ENCODE measurements at regions not wholly inside any gene's neighbourhood (a gene's known extent, or its start where the extent isn't known, plus 50 kb on each side); places are given as distances from the start of the nearest gene placed in this dataset.
"Not testable (repeated sequence)": the region's sequence is repeated elsewhere in the genome, so short reads cannot be mapped to it uniquely, and the experiment has no call there.

DNA sequence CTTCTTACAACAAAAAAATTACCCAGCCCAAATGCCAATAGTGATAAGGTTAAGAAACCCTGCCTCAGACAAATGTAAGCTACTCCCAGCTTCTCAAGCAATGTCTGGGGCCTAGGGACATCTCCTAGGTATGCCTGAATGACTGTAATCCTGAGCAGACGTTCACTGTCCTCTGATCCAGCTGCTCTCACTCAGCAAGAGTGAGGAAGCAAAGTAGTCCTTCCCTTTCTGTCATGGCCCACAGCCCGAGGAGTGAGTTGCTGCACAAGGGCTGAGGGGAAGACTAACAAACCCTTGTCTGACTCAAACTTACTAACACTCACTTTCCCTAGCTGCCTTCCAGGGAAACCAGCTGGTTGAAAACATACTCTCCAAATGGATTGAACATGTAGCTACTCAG is 124.9 kb upstream of the TNFSF4 start:
- intact Hi-C loops (cut with micrococcal nuclease): no loop called here
- DNase-seq (peak; percentile 40), ATAC-seq (peak; percentile 88)

DNA sequence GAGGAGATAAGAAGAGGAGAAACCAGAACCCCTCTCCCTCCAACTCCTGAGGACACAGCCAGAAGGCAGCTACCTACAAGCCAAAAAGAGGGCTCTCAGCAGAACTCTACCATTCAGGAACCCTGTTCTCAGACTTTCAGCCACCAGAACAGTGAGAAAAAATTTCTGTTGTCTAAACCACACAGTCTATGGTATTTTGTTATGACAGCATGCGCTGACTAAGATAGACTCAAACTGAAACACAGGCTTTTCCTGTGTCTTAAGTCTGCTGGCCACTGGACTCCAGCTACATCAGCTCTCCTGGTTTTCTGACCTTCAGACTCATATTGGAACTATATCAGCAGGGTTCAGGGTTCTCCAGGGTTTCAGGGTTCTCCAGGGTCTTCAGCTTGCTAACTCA is 126.5 kb upstream of the TNFSF4 start:
- ATAC-seq (no peak), DNase-seq (no peak)
- intact Hi-C loops (cut with micrococcal nuclease): no loop called here

- ATAC-seq (no peak), DNase-seq (no peak)
- intact Hi-C loops (cut with micrococcal nuclease): no loop called here
Measured at GRCh38 chr1:173337126-173337525, 130.0 kb upstream of the TNFSF4 start.

DNA sequence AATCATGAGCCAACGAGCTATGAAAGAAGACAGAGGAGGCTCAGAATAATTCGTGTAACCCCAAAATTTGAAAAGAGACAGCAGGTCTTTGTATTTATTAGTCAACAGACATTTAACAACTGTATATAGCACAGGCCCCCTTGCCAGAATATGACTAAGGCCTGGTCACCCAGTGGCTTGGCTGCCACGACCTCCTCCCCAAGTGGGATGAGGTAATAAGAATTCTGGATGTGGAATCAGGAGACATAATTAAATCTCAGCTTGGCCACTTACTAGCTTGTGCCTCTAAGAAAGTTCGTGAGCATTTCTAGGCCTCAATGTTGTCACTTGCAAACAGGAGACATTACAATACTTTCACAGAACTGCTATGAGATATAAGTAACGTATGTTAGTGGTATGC is 134.2 kb upstream of the TNFSF4 start:
- intact Hi-C loops (cut with micrococcal nuclease): no loop called here
- ATAC-seq: peak; percentile 92
- peak; percentile 37 for DNase-seq

- intact Hi-C loops (cut with micrococcal nuclease): no loop called here
- ATAC-seq (no peak), DNase-seq (no peak)
Measured at GRCh38 chr1:173341971-173342370, 134.8 kb upstream of the TNFSF4 start.

DNA sequence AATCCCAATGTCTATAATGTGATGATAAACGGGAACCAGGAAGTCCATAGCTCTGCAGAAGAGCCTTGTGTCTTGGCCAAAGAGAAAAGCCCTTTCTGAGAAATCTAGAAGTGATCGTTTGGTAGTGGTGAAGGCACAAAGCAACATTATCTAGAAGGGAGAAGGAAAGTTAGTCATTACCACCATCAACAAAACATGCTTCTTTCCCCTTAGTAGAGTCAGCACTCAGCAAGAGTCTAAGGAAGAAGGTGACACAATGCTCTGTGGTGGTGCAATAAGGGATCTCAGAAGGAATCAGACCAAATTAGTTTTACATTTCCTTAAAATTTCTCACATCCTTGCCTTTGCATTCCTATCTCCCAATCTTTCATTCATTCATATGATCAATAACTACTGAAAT is 134.4 kb upstream of the PRDX6 start:
- intact Hi-C loops (cut with micrococcal nuclease): no loop called here
- DNase-seq (no peak), ATAC-seq (no peak)

DNA sequence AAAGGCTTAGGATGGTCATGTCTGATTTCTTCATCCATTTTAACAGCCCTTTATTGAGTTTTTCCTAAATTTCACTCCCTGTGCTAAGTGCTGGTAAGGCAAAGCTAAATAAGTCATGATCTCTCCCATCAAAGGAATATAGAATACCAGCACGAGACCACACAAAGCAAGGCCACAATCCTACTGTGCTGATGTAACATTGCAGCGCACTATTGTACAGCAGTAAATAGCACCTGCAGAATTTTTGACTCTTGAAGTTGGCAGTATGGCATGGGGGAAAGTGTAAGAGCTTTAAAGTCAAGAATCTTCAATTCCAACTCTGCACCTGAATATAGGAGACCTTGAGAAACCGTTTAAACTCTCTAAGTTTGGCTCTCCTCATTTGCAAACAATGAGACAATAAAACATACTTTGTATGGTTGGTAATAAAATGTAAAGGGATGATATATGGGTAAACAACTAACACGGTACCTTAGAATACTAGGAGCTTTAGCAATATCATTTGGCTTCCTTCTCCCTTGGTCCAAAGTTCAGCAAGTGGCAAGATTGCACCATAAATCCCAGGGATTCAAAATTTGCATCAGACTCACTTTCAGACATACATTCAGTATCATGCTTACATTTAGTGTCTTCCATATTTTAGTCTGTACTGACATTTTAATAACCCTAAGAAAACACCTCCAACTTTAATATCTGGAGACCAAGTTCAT is 132.9 kb upstream of the PRDX6 start:
- ATAC-seq (no peak), DNase-seq (no peak)
- intact Hi-C loops (cut with micrococcal nuclease): no loop called here

- no peak for ATAC-seq
- DNase-seq: no peak
- intact Hi-C loops (cut with micrococcal nuclease): no loop called here
Measured at GRCh38 chr1:173347282-173347818, 129.8 kb upstream of the PRDX6 start.

- ATAC-seq; DNase-seq; intact Hi-C loops (cut with micrococcal nuclease): not testable (repeated sequence)
Measured at GRCh38 chr1:173352635-173353034, 124.5 kb upstream of the PRDX6 start.

GRCh38 chr1:173353350-173353749 is 123.8 kb upstream of the PRDX6 start:
- DNase-seq (no peak), ATAC-seq (no peak)
- intact Hi-C loops (cut with micrococcal nuclease): no loop called here

DNA sequence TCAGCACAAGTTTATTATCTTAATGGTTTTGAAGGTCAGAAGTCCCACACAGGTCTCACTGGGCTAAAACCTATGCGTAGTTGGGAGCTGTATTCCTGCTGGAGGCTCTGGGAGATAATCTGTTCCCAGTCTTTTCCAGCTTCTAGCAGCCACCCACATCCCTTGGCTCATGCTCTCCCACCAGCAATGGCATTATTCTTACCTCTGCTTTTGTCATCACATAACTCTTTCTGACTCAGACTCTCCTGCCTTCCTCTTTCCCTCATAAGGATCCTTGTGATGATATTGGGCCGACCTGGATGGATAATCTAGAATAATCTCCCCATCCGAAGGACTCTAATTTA is 122.2 kb upstream of the PRDX6 start:
- no peak for DNase-seq
- intact Hi-C loops (cut with micrococcal nuclease): no loop called here
- ATAC-seq: no peak

DNA sequence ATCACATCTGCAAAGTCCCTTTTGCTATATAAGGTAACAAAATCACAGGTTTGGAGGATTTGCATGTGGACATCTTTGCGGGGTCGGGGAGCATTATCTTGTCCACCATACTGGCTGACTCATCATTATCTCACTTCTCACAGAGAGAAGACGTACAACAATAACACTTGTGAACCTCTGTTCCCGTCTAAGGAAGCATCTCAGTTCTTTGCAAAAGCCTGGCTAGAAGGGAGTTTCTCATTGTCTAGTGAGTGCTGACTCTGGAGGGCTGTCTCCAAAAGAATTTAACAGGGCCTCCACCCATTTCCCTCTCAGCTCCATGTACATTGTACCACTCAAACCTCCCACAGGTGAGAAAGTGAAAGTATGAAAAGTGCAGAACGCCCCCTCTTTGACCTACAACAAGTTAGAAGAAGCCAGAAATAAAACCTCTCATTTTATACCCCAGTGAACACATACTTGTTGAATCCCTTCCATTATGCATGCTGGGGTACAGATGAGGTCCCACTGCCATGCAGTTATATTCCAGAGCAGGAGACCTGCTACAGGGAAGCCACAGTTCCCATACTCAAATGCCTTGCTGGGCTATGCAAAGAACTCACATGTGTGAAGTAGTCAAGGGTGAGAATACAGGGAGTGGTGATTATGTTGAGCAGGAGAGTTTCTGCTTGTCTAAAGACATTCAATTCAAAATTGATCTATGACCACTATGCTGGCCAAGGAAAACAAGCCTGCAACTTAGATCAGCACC is 121.7 kb upstream of the PRDX6 start:
- DNase-seq (no peak), ATAC-seq (no peak)
- intact Hi-C loops (cut with micrococcal nuclease): no loop called here

DNA sequence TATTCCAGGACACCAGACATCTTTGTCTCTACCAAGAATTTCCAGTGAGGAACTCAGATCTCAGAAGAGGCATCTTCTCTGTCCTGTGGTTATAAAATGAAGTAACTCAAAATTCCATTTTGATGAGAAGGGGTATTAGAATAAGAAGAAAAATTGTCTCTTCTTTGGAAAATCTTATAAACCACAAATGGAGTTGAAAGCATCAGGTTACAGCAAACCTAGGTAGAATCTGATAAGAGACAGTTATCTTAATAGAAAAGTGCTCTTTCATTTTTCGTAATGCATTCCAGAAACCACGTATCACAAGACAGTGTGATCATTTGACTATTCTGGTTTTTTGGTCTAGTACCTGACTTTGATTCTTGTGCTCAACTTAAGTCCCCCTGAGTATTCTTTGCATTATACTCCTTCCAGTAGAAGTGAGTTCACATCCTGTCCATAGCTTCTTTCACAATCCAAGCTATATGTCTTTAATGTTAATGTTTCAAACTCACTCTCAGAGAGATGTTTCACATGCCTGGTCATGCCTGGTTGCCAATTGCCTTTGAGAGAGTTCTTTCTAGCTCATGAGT is 120.9 kb upstream of the PRDX6 start:
- no peak for DNase-seq
- ATAC-seq: no peak

GRCh38 chr1:173360487-173361063 is 116.6 kb upstream of the PRDX6 start:
- ATAC-seq (no peak), DNase-seq (no peak)
- intact Hi-C loops (cut with micrococcal nuclease): no loop called here

More for the DNA sequence above, 120.9 kb upstream of the PRDX6 start:
- intact Hi-C loops (cut with micrococcal nuclease): no loop called here

DNA sequence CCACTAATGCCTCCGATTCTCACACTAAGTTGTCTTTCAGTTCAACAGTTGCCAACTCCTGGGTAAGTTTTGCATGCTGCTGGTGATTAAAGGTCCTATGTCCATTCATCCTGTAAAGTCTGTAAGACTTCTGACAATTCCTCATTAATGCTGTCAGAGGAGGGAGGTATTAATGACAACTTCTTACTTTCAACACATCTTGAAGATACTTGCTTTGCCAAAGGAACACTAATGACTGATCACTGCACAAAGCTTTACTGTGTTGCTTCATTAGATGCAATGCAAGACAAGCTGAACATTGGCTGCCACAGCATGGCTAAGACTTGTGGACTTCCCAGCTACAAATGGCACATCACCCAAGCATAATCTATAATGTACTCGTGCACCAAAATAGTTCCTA is 114.6 kb upstream of the PRDX6 start:
- DNase-seq (no peak), ATAC-seq (no peak)
- intact Hi-C loops (cut with micrococcal nuclease): no loop called here

DNA sequence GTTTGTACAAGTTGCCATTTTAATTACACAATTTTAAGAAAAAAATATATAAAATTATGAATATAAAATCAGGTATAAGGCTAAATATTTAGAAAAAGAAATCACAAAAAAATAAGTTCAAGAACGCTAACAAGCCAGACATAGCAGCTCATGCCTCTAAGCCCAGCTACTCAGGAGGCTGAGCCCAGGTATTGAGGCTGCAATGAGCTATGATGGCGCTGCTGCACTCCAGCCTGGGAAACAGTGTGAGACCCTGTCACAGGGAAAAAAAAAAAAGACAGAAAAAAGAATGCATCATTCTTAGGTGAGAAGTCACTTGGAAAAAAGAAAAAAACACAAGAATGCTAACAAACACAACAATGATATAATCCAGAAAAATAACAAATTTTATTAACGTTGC is 112.3 kb upstream of the PRDX6 start:
- ATAC-seq: no peak
- no peak for DNase-seq
- intact Hi-C loops (cut with micrococcal nuclease): no loop called here

- ATAC-seq (no peak), DNase-seq (no peak)
- intact Hi-C loops (cut with micrococcal nuclease): no loop called here
Measured at GRCh38 chr1:173365341-173365740, 111.8 kb upstream of the PRDX6 start.

GRCh38 chr1:173367136-173367535 is 110.0 kb upstream of the PRDX6 start:
- ATAC-seq (no peak), DNase-seq (no peak)
- intact Hi-C loops (cut with micrococcal nuclease): no loop called here

GRCh38 chr1:173370586-173370985 is 106.5 kb upstream of the PRDX6 start:
- DNase-seq; intact Hi-C loops (cut with micrococcal nuclease); ATAC-seq: not testable (repeated sequence)

DNA sequence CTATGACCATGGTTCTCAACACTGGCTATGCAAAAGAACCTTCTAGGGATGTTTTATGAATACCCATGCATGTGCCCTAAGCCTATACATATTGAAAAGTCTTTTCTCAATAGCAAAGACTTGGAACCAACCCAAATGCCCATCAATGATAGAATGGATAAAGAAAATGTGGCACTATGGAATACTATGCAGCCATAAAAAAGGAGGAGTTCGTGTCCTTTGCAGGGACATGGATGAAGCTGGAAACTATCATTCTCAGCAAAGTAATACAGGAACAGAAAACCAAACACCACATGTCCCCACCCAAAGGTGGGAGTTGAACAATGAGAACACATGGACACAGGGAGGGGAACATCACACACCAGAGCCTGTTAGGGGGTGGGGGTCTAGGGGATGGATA is 101.1 kb upstream of the PRDX6 start:
- intact Hi-C loops (cut with micrococcal nuclease); ATAC-seq: not testable (repeated sequence)

More for the DNA sequence above, 101.1 kb upstream of the PRDX6 start:
- not testable (repeated sequence) for DNase-seq

Data from left ventricle myocardium superior (tissue), 1 donor.